ENCODE measurements at regions not wholly inside any gene's neighbourhood (a gene's known extent, or its start where the extent isn't known, plus 50 kb on each side); places are given as distances from the start of the nearest gene placed in this dataset.

DNA sequence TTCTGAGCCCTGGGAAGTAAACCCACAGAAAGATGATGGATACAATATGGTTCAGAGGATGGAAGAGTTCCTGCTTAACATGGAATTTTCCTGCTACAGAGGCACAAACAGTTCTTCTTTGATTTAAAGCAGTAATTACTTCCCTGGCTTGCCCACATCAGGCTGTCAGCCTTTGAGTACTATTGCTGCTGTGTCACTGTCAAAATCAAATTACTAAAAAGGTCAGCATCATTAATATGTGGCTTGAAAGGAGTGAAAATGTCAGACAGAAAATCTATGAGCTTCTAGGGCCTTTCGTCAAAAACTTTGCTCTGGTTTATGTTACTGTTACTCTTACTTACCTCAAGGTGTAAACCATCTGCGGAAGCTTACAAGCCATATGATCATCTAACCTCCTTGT, 98.6 kb upstream of the DPT start:
- Mint-ChIP-seq H3K4me1 (no peaks in the 10 kb centered on the region), H3K36me3 (no peaks in the 10 kb centered on the region), H3K27me3 (peaks cover 8% of the 10 kb centered on the region), H3K4me3 (no peak overlapping the region), H3K9me3 (peaks cover 0 to 2% (median 0%) of the 10 kb centered on the region in 7 donors), H3K27ac (no peak overlapping the region)
- H3K27ac ChIP-seq (ENCODE audit: insufficient read depth, low read length, poor library complexity, severe bottlenecking) = no peak overlapping the region
- DNase-seq (no peak), ATAC-seq (ENCODE audit: low read depth in 2 of 2) (no peak)
- no peaks in the 10 kb centered on the region for H3K9me3 ChIP-seq (ENCODE audit: control insufficient read depth in 2 of 2, low read length in 2 of 2)
- H3K27me3 ChIP-seq (ENCODE audit: control insufficient read depth, insufficient read depth, low read length) = no peaks in the 10 kb centered on the region
- H3K4me3 ChIP-seq (ENCODE audit: low read depth, low read length) = no peak overlapping the region
- H3K36me3 ChIP-seq (ENCODE audit: control insufficient read depth, insufficient read depth, low read length) = no peaks in the 10 kb centered on the region
- H3K4me1 ChIP-seq (ENCODE audit: control insufficient read depth, insufficient read depth, low read length, poor library complexity, severe bottlenecking) = no peaks in the 10 kb centered on the region

GRCh38 chr1:168829876-168830275, 100.9 kb upstream of the DPT start:
- Mint-ChIP-seq H3K4me1 (peaks cover 4 to 10% (median 7%) of the 10 kb centered on the region in 4 donors), H3K27me3 (peaks cover 8% of the 10 kb centered on the region), H3K4me3 (no peak overlapping the region), H3K36me3 (no peaks in the 10 kb centered on the region), H3K9me3 (peaks cover 0 to 5% (median 0%) of the 10 kb centered on the region in 7 donors), H3K27ac (no peak overlapping the region)
- Histone ChIP-seq H3K36me3 (ENCODE audit: control insufficient read depth, insufficient read depth, low read length) (no peaks in the 10 kb centered on the region), H3K27ac (ENCODE audit: insufficient read depth, low read length, poor library complexity, severe bottlenecking) (no peak overlapping the region), H3K4me3 (ENCODE audit: low read depth, low read length) (no peak overlapping the region), H3K27me3 (ENCODE audit: control insufficient read depth, insufficient read depth, low read length) (no peaks in the 10 kb centered on the region), H3K4me1 (ENCODE audit: control insufficient read depth, insufficient read depth, low read length, poor library complexity, severe bottlenecking) (no peaks in the 10 kb centered on the region), H3K9me3 (ENCODE audit: control insufficient read depth in 2 of 2, low read length in 2 of 2) (no peaks in the 10 kb centered on the region)
- ATAC-seq (ENCODE audit: low read depth in 2 of 2) = no peak
- no peak for DNase-seq

GRCh38 chr1:168830562-168830961, 101.6 kb upstream of the DPT start:
- Histone ChIP-seq H3K9me3 (ENCODE audit: control insufficient read depth in 2 of 2, low read length in 2 of 2) (no peaks in the 10 kb centered on the region), H3K27ac (ENCODE audit: insufficient read depth, low read length, poor library complexity, severe bottlenecking) (no peak overlapping the region), H3K4me1 (ENCODE audit: control insufficient read depth, insufficient read depth, low read length, poor library complexity, severe bottlenecking) (no peaks in the 10 kb centered on the region), H3K27me3 (ENCODE audit: control insufficient read depth, insufficient read depth, low read length) (no peaks in the 10 kb centered on the region), H3K4me3 (ENCODE audit: low read depth, low read length) (no peak overlapping the region), H3K36me3 (ENCODE audit: control insufficient read depth, insufficient read depth, low read length) (no peaks in the 10 kb centered on the region)
- Mint-ChIP-seq H3K9me3 (peaks cover 0 to 5% (median 0%) of the 10 kb centered on the region in 7 donors), H3K27ac (no peak overlapping the region), H3K4me3 (no peak overlapping the region), H3K36me3 (no peaks in the 10 kb centered on the region), H3K4me1 (peaks cover 4 to 10% (median 7%) of the 10 kb centered on the region in 4 donors), H3K27me3 (peaks cover 8% of the 10 kb centered on the region)
- ATAC-seq (ENCODE audit: low read depth in 2 of 2) (no peak), DNase-seq (no peak)

GRCh38 chr1:168832661-168833060, 103.7 kb upstream of the DPT start:
- H3K27ac Mint-ChIP-seq = peak overlapping the region in 1 of 3 donors; percentile 36
- Histone ChIP-seq H3K9me3 (ENCODE audit: control insufficient read depth in 2 of 2, low read length in 2 of 2) (no peaks in the 10 kb centered on the region), H3K27ac (ENCODE audit: insufficient read depth, low read length, poor library complexity, severe bottlenecking) (no peak overlapping the region), H3K27me3 (ENCODE audit: control insufficient read depth, insufficient read depth, low read length) (no peaks in the 10 kb centered on the region), H3K4me1 (ENCODE audit: control insufficient read depth, insufficient read depth, low read length, poor library complexity, severe bottlenecking) (no peaks in the 10 kb centered on the region), H3K36me3 (ENCODE audit: control insufficient read depth, insufficient read depth, low read length) (no peaks in the 10 kb centered on the region), H3K4me3 (ENCODE audit: low read depth, low read length) (no peak overlapping the region)
- H3K4me3 Mint-ChIP-seq = no peak overlapping the region
- DNase-seq = no peak
- H3K4me1 Mint-ChIP-seq = peaks cover 4 to 10% (median 7%) of the 10 kb centered on the region in 4 donors
- H3K27me3 Mint-ChIP-seq = peaks cover 8% of the 10 kb centered on the region
- no peak for ATAC-seq (ENCODE audit: low read depth in 2 of 2)
- peaks cover 0 to 5% (median 0%) of the 10 kb centered on the region in 7 donors for H3K9me3 Mint-ChIP-seq
- no peaks in the 10 kb centered on the region for H3K36me3 Mint-ChIP-seq

- no peak overlapping the region for H3K4me3 ChIP-seq (ENCODE audit: low read depth, low read length)
- Mint-ChIP-seq H3K9me3 (peaks cover 0 to 5% (median 0%) of the 10 kb centered on the region in 7 donors), H3K4me1 (peaks cover 4 to 10% (median 7%) of the 10 kb centered on the region in 4 donors), H3K27ac (peak overlapping the region in 1 of 3 donors; percentile 20), H3K4me3 (no peak overlapping the region), H3K36me3 (no peaks in the 10 kb centered on the region), H3K27me3 (peaks cover 8% of the 10 kb centered on the region)
- ATAC-seq (ENCODE audit: low read depth in 2 of 2) = no peak
- DNase-seq = no peak
- no peaks in the 10 kb centered on the region for H3K9me3 ChIP-seq (ENCODE audit: control insufficient read depth in 2 of 2, low read length in 2 of 2)
- no peaks in the 10 kb centered on the region for H3K4me1 ChIP-seq (ENCODE audit: control insufficient read depth, insufficient read depth, low read length, poor library complexity, severe bottlenecking)
- no peaks in the 10 kb centered on the region for H3K36me3 ChIP-seq (ENCODE audit: control insufficient read depth, insufficient read depth, low read length)
- no peaks in the 10 kb centered on the region for H3K27me3 ChIP-seq (ENCODE audit: control insufficient read depth, insufficient read depth, low read length)
- H3K27ac ChIP-seq (ENCODE audit: insufficient read depth, low read length, poor library complexity, severe bottlenecking) = no peak overlapping the region
Measured at GRCh38 chr1:168833362-168833761, 104.4 kb upstream of the DPT start.

DNA sequence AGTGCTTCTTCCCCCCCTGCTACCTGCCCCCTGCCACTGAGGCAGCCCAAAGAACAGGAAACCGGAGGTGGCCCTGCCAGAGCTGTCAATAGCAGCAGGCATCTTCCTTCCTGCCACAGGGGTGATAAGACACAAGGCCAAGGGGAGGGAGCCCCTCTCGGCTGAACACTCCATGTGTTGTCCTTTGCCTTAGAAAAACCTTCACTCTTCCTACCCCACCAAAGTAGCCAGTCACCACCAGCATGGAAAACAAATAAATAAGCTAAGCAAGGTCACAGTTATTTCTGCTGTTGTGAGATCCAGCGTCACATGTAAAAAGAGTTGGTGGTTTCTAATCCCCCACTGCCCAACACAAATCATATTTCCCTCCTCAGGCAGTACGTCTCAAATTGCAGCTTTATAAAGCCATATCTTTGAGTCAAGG, 104.8 kb upstream of the DPT start:
- DNase-seq = peak in 1 of 3 donors; percentile 35
- peak overlapping the region in 1 of 3 donors; percentile 20 for H3K27ac Mint-ChIP-seq
- ATAC-seq (ENCODE audit: low read depth in 2 of 2) = no peak
- H3K4me1 Mint-ChIP-seq = peaks cover 4 to 10% (median 7%) of the 10 kb centered on the region in 4 donors
- no peaks in the 10 kb centered on the region for H3K9me3 ChIP-seq (ENCODE audit: control insufficient read depth in 2 of 2, low read length in 2 of 2)
- no peaks in the 10 kb centered on the region for H3K27me3 ChIP-seq (ENCODE audit: control insufficient read depth, insufficient read depth, low read length)
- H3K27ac ChIP-seq (ENCODE audit: insufficient read depth, low read length, poor library complexity, severe bottlenecking) = no peak overlapping the region
- no peak overlapping the region for H3K4me3 ChIP-seq (ENCODE audit: low read depth, low read length)
- H3K27me3 Mint-ChIP-seq = peaks cover 8% of the 10 kb centered on the region
- H3K4me1 ChIP-seq (ENCODE audit: control insufficient read depth, insufficient read depth, low read length, poor library complexity, severe bottlenecking) = no peaks in the 10 kb centered on the region
- peaks cover 0 to 5% (median 0%) of the 10 kb centered on the region in 7 donors for H3K9me3 Mint-ChIP-seq
- no peaks in the 10 kb centered on the region for H3K36me3 ChIP-seq (ENCODE audit: control insufficient read depth, insufficient read depth, low read length)
- no peaks in the 10 kb centered on the region for H3K36me3 Mint-ChIP-seq
- H3K4me3 Mint-ChIP-seq = no peak overlapping the region

- no peaks in the 10 kb centered on the region for H3K27me3 ChIP-seq (ENCODE audit: control insufficient read depth, insufficient read depth, low read length)
- no peak for DNase-seq
- H3K4me3 ChIP-seq (ENCODE audit: low read depth, low read length) = no peak overlapping the region
- Mint-ChIP-seq H3K9me3 (peaks cover 0 to 5% (median 0%) of the 10 kb centered on the region in 7 donors), H3K27me3 (peaks cover 12% of the 10 kb centered on the region), H3K4me1 (peaks cover 4 to 10% (median 7%) of the 10 kb centered on the region in 4 donors), H3K27ac (peak overlapping the region in 1 of 3 donors; percentile 20), H3K4me3 (no peak overlapping the region), H3K36me3 (no peaks in the 10 kb centered on the region)
- H3K27ac ChIP-seq (ENCODE audit: insufficient read depth, low read length, poor library complexity, severe bottlenecking) = no peak overlapping the region
- H3K36me3 ChIP-seq (ENCODE audit: control insufficient read depth, insufficient read depth, low read length) = no peaks in the 10 kb centered on the region
- no peaks in the 10 kb centered on the region for H3K4me1 ChIP-seq (ENCODE audit: control insufficient read depth, insufficient read depth, low read length, poor library complexity, severe bottlenecking)
- no peak for ATAC-seq (ENCODE audit: low read depth in 2 of 2)
- H3K9me3 ChIP-seq (ENCODE audit: control insufficient read depth in 2 of 2, low read length in 2 of 2) = no peaks in the 10 kb centered on the region
Measured at GRCh38 chr1:168834225-168834872, 105.3 kb upstream of the DPT start.

DNA sequence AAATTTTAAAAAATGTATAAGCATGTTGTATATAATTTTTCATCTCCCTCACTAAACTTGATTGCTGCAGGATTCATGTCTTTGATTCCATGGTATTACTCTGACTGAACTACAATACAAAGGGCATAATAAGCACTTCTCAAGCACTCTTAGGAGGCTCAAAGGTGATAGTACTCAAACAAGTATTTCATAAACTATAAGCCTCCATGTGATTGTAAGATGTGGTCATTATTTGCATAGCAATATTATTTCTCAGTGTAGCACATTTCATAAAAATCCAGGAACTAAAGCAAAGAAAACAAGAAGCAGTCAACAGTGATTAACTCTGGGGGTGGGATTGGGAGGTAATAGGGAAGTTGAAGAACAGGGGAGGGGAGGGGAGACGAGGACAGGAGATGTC, 106.2 kb upstream of the DPT start:
- Mint-ChIP-seq H3K9me3 (peaks cover 0 to 4% (median 0%) of the 10 kb centered on the region in 7 donors), H3K36me3 (no peaks in the 10 kb centered on the region), H3K27ac (no peak overlapping the region), H3K27me3 (peaks cover 11% of the 10 kb centered on the region), H3K4me3 (no peak overlapping the region), H3K4me1 (peaks cover 4 to 10% (median 7%) of the 10 kb centered on the region in 4 donors)
- Histone ChIP-seq H3K27ac (ENCODE audit: insufficient read depth, low read length, poor library complexity, severe bottlenecking) (no peak overlapping the region), H3K4me3 (ENCODE audit: low read depth, low read length) (no peak overlapping the region), H3K4me1 (ENCODE audit: control insufficient read depth, insufficient read depth, low read length, poor library complexity, severe bottlenecking) (no peaks in the 10 kb centered on the region), H3K27me3 (ENCODE audit: control insufficient read depth, insufficient read depth, low read length) (no peaks in the 10 kb centered on the region), H3K9me3 (ENCODE audit: control insufficient read depth in 2 of 2, low read length in 2 of 2) (no peaks in the 10 kb centered on the region), H3K36me3 (ENCODE audit: control insufficient read depth, insufficient read depth, low read length) (no peaks in the 10 kb centered on the region)
- DNase-seq (no peak), ATAC-seq (ENCODE audit: low read depth in 2 of 2) (no peak)
